ENCODE measurements at regions not wholly inside any gene's neighbourhood (a gene's known extent, or its start where the extent isn't known, plus 50 kb on each side); places are given as distances from the start of the nearest gene placed in this dataset.
A peak's percentile ranks its signal among the peaks of the same experiment; 100 is the strongest.
"Not testable (repeated sequence)": the region's sequence is repeated elsewhere in the genome, so short reads cannot be mapped to it uniquely, and the experiment has no call there.

GRCh38 chr6:11848852-11849731 lies 70.5 kb upstream of the ADTRP start:
- H3K4me3 ChIP-seq, result no peak overlapping the region
- H3K36me3 ChIP-seq, result no peaks in the 10 kb centered on the region
- peaks cover 2% of the 10 kb centered on the region for H3K4me1 ChIP-seq
- intact Hi-C loops (cut with DNase I), result no loop called here
- no peak for DNase-seq
- no peak overlapping the region for H3K27ac ChIP-seq
- ATAC-seq, result no peak
- no peaks in the 10 kb centered on the region for H3K27me3 ChIP-seq (ENCODE audit: low read depth)
- TF ChIP-seq, protein P1, sequence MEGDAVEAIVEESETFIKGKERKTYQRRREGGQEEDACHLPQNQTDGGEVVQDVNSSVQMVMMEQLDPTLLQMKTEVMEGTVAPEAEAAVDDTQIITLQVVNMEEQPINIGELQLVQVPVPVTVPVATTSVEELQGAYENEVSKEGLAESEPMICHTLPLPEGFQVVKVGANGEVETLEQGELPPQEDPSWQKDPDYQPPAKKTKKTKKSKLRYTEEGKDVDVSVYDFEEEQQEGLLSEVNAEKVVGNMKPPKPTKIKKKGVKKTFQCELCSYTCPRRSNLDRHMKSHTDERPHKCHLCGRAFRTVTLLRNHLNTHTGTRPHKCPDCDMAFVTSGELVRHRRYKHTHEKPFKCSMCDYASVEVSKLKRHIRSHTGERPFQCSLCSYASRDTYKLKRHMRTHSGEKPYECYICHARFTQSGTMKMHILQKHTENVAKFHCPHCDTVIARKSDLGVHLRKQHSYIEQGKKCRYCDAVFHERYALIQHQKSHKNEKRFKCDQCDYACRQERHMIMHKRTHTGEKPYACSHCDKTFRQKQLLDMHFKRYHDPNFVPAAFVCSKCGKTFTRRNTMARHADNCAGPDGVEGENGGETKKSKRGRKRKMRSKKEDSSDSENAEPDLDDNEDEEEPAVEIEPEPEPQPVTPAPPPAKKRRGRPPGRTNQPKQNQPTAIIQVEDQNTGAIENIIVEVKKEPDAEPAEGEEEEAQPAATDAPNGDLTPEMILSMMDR (IDR thresholded peaks at IDR 0.05), result no peak
- no peaks in the 10 kb centered on the region for H3K9me3 ChIP-seq

DNA sequence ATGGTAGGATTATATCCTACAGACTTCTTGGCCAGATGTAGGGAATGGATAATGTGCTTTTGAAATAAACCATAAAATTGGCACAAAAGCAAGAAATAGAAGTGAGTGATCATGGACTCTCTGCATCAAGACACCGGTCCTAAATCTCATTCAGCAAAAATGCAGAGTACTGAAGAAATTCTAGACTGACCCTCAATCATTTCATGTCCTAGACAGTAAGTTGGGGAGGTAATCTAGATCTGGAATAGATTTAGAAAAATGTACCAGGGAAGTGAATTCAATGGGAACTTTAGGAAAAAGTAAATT lies 69.7 kb upstream of the ADTRP start:
- DNase-seq (no peak), ATAC-seq (no peak)
- H3K27me3 ChIP-seq (ENCODE audit: low read depth), result no peaks in the 10 kb centered on the region
- TF ChIP-seq, protein P1 (IDR thresholded peaks at IDR 0.05), result no peak
- no peak overlapping the region for H3K4me3 ChIP-seq
- no peaks in the 10 kb centered on the region for H3K36me3 ChIP-seq
- no peaks in the 10 kb centered on the region for H3K9me3 ChIP-seq
- H3K27ac ChIP-seq, result no peak overlapping the region
- intact Hi-C loops (cut with DNase I), result no loop called here
- no peaks in the 10 kb centered on the region for H3K4me1 ChIP-seq

DNA sequence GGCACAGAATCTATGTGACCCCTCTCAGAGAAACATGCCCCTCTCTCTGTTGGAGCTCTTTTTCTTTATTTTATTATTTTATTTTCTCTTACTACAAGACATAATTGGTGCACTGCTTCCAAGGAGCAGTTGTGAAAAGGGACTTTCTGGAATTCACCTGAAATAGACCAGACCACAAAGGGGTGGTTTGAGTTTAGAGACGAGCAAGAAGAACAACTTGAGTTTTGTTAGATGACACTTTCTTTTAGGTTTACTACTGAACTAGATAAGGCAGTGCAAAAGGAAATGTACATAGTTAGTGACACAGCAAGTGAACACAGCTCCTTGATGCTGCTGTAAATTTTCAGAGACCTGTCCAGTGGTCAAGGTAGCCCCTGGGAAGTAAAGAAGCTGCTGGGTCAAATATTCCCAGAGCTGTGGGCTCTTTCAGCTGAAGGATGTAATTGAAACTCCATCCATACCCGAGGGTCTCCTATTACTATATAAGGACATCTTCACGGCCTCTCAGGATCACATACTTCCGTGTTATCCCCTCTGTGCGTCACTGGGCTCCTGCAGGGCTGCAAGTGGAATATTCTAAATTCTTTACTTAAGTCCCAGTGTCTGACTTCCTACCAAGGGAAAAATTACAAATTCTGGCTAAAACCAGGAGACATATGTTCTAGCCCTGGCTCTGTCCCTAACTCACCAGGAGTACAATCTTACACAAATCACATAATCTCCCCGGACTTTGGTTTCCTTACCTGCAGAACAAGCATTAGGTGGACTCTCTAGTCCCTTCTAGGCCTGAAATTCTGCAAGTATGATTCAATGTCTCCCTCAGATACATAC lies 69.1 kb upstream of the ADTRP start:
- H3K36me3 ChIP-seq, result no peaks in the 10 kb centered on the region
- no peak overlapping the region for H3K4me3 ChIP-seq
- H3K27me3 ChIP-seq (ENCODE audit: low read depth), result no peaks in the 10 kb centered on the region
- no peaks in the 10 kb centered on the region for H3K4me1 ChIP-seq
- DNase-seq (no peak), ATAC-seq (peak in 1 of 2 donors; percentile 42)
- TF ChIP-seq, protein P1 (IDR thresholded peaks at IDR 0.05), result no peak
- intact Hi-C loops (cut with DNase I), result no loop called here
- H3K27ac ChIP-seq, result no peak overlapping the region
- no peaks in the 10 kb centered on the region for H3K9me3 ChIP-seq

GRCh38 chr6:11847068-11847467 lies 68.5 kb upstream of the ADTRP start:
- H3K36me3 ChIP-seq; H3K4me3 ChIP-seq; intact Hi-C loops (cut with DNase I); H3K27me3 ChIP-seq (ENCODE audit: low read depth); ATAC-seq; H3K9me3 ChIP-seq; DNase-seq; H3K4me1 ChIP-seq; H3K27ac ChIP-seq: not testable (repeated sequence)

GRCh38 chr6:11845664-11846577 lies 67.3 kb upstream of the ADTRP start:
- no peaks in the 10 kb centered on the region for H3K4me1 ChIP-seq
- H3K4me3 ChIP-seq, result no peak overlapping the region
- no peaks in the 10 kb centered on the region for H3K9me3 ChIP-seq
- H3K27me3 ChIP-seq (ENCODE audit: low read depth), result no peaks in the 10 kb centered on the region
- intact Hi-C loops (cut with DNase I), result no loop called here
- no peaks in the 10 kb centered on the region for H3K36me3 ChIP-seq
- ATAC-seq (no peak), DNase-seq (no peak)
- H3K27ac ChIP-seq, result no peak overlapping the region
- TF ChIP-seq, protein P1 (IDR thresholded peaks at IDR 0.05), result no peak

DNA sequence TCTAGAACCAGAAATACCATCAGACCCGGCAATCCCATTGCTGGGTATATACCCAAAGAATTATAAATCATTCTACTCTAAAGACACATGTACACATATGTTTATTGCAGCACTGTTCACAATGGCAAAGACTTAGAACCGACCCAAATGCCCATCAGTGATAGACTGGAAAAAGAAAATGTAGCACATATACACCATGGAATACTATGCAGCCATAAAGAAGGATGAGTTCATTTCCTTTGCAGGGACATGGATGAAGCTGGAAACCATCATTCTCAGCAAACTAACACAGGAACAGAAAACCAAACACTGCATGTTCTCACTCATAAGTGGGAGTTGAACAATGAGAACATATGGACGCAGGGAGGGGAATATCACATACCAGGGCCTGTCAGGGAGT lies 64.2 kb upstream of the ADTRP start:
- H3K4me1 ChIP-seq; H3K4me3 ChIP-seq; H3K9me3 ChIP-seq; H3K27me3 ChIP-seq (ENCODE audit: low read depth); DNase-seq; H3K36me3 ChIP-seq; intact Hi-C loops (cut with DNase I); ATAC-seq; H3K27ac ChIP-seq: not testable (repeated sequence)
